ENCODE measurements at regions not wholly inside any gene's neighbourhood (a gene's known extent, or its start where the extent isn't known, plus 50 kb on each side); places are given as distances from the start of the nearest gene placed in this dataset.

- Mint-ChIP-seq H3K9me3 (ENCODE audit: low read depth, unreplicated experiment) (peaks cover 20% of the 10 kb centered on the region), H3K4me3 (ENCODE audit: low read depth, unreplicated experiment) (no peak overlapping the region), H3K36me3 (ENCODE audit: insufficient read depth, unreplicated experiment) (no peaks in the 10 kb centered on the region), H3K27ac (ENCODE audit: unreplicated experiment) (no peak overlapping the region), H3K27me3 (ENCODE audit: unreplicated experiment) (no peaks in the 10 kb centered on the region), H3K4me1 (ENCODE audit: low read depth, unreplicated experiment) (no peaks in the 10 kb centered on the region)
- TF ChIP-seq CTCF (IDR thresholded peaks at IDR 0.05; ENCODE audit: unreplicated experiment), result no peak
- intact Hi-C loops (cut with micrococcal nuclease; ENCODE audit: unreplicated experiment), result no loop called here
- CTCF ChIA-PET, result no interaction called here
- no peak for DNase-seq
- no TSS peak for BruUV-seq (replicated peaks)
Observed at GRCh38 chr15:94951538-94951937, 720.2 kb downstream of the MCTP2 start.

- no TSS peak for BruUV-seq (replicated peaks)
- Mint-ChIP-seq H3K27ac (ENCODE audit: unreplicated experiment) (no peak overlapping the region), H3K4me1 (ENCODE audit: low read depth, unreplicated experiment) (no peaks in the 10 kb centered on the region)
Observed at GRCh38 chr15:94963953-94964352, 732.6 kb downstream of the MCTP2 start.

GRCh38 chr15:94965593-94965992 is 734.2 kb downstream of the MCTP2 start:
- Mint-ChIP-seq H3K36me3 (ENCODE audit: insufficient read depth, unreplicated experiment) (no peaks in the 10 kb centered on the region), H3K27me3 (ENCODE audit: unreplicated experiment) (no peaks in the 10 kb centered on the region)

More at GRCh38 chr15:94963953-94964352, 732.6 kb downstream of the MCTP2 start:
- DNase-seq, result no peak
- peaks cover 10% of the 10 kb centered on the region for H3K9me3 Mint-ChIP-seq (ENCODE audit: low read depth, unreplicated experiment)
- intact Hi-C loops (cut with micrococcal nuclease; ENCODE audit: unreplicated experiment), result no loop called here
- no peaks in the 10 kb centered on the region for H3K27me3 Mint-ChIP-seq (ENCODE audit: unreplicated experiment)
- TF ChIP-seq CTCF (IDR thresholded peaks at IDR 0.05; ENCODE audit: unreplicated experiment), result no peak
- no peaks in the 10 kb centered on the region for H3K36me3 Mint-ChIP-seq (ENCODE audit: insufficient read depth, unreplicated experiment)
- CTCF ChIA-PET, result no interaction called here
- no peak overlapping the region for H3K4me3 Mint-ChIP-seq (ENCODE audit: low read depth, unreplicated experiment)

GRCh38 chr15:94968133-94968532 is 736.8 kb downstream of the MCTP2 start:
- peaks cover 4% of the 10 kb centered on the region for H3K9me3 Mint-ChIP-seq (ENCODE audit: low read depth, unreplicated experiment)
- no peaks in the 10 kb centered on the region for H3K36me3 Mint-ChIP-seq (ENCODE audit: insufficient read depth, unreplicated experiment)
- no peaks in the 10 kb centered on the region for H3K27me3 Mint-ChIP-seq (ENCODE audit: unreplicated experiment)
- no peak for TF ChIP-seq CTCF (IDR thresholded peaks at IDR 0.05; ENCODE audit: unreplicated experiment)
- no TSS peak for BruUV-seq (replicated peaks)
- no peak overlapping the region for H3K4me3 Mint-ChIP-seq (ENCODE audit: low read depth, unreplicated experiment)
- no peak overlapping the region for H3K27ac Mint-ChIP-seq (ENCODE audit: unreplicated experiment)
- DNase-seq, result no peak
- intact Hi-C loops (cut with micrococcal nuclease; ENCODE audit: unreplicated experiment), result no loop called here
- CTCF ChIA-PET, result no interaction called here
- H3K4me1 Mint-ChIP-seq (ENCODE audit: low read depth, unreplicated experiment), result no peaks in the 10 kb centered on the region

More at GRCh38 chr15:94965593-94965992, 734.2 kb downstream of the MCTP2 start:
- BruUV-seq (replicated peaks), result no TSS peak
- H3K27ac Mint-ChIP-seq (ENCODE audit: unreplicated experiment), result no peak overlapping the region
- H3K4me1 Mint-ChIP-seq (ENCODE audit: low read depth, unreplicated experiment), result no peaks in the 10 kb centered on the region
- TF ChIP-seq CTCF (IDR thresholded peaks at IDR 0.05; ENCODE audit: unreplicated experiment), result no peak
- CTCF ChIA-PET, result interaction anchor here (0.7 kb wide), 1 partner anchor 677 kb away, joined by 10 read pairs; no protein-coding TSS in a partner anchor
- intact Hi-C loops (cut with micrococcal nuclease; ENCODE audit: unreplicated experiment), result no loop called here
- peaks cover 7% of the 10 kb centered on the region for H3K9me3 Mint-ChIP-seq (ENCODE audit: low read depth, unreplicated experiment)
- DNase-seq, result no peak
- H3K4me3 Mint-ChIP-seq (ENCODE audit: low read depth, unreplicated experiment), result no peak overlapping the region

Data from Calu3 (cell line).